Stimulated activated naive CD8-positive, alpha-beta T cell treated with anti-CD3 and anti-CD28 coated beads, Interleukin-15, Interleukin-2, amounts not matched to agents 100 ng/mL and 50 ng/mL, for 24 hours (primary cell): ENCODE measurements at regions not wholly inside any gene's neighbourhood (a gene's known extent, or its start where the extent isn't known, plus 50 kb on each side); places are given as distances from the start of the nearest gene placed in this dataset.

Experiments used
- H3K27ac Mint-ChIP-seq: one replicate; pipeline ENCODE4 v1.8.0; 2021; ENCODE audit warnings: mild to moderate bottlenecking, mixed read lengths
- H3K27me3 Mint-ChIP-seq: one replicate; pipeline ENCODE4 v1.8.0; 2021; ENCODE audit warnings: mixed read lengths
- H3K36me3 Mint-ChIP-seq: one replicate; pipeline ENCODE4 v1.8.0; 2021; ENCODE audit warnings: low read depth, mixed read lengths
- H3K4me1 Mint-ChIP-seq: one replicate; pipeline ENCODE4 v1.8.0; 2021; ENCODE audit warnings: low read depth, mixed read lengths
- H3K4me3 Mint-ChIP-seq: one replicate; pipeline ENCODE4 v1.8.0; 2021; ENCODE audit warnings: mild to moderate bottlenecking, mixed read lengths
- H3K9me3 Mint-ChIP-seq: one replicate; pipeline ENCODE4 v1.8.0; 2021; ENCODE audit warnings: mixed read lengths

- H3K4me1 Mint-ChIP-seq = no peaks in the 10 kb centered on the region
These were observed 266.7 kb downstream of the ZNF536 start for GRCh38 chr19:30638889-30639288.

DNA sequence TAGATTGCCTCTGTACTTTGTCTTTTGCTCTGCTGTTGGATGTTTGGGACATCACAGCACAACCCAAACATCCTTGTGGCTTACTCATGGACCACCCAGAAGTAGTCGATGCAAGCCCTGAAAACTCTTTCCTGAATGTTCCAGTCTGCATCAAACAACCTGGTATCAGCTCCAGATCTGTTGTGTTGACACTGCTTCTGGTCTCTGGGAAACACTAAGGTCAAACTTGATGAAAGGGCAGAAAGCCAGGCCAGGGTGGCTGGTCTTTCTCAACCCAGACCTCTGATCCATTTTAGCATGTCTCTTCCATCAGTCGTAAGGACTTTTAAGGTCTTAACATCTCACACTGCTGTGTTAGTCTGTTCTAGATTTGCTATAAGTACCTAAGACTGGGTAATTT lies 265.7 kb downstream of the ZNF536 start:
- no peaks in the 10 kb centered on the region for H3K27me3 Mint-ChIP-seq
- H3K4me3 Mint-ChIP-seq = no peak overlapping the region
- H3K36me3 Mint-ChIP-seq = no peaks in the 10 kb centered on the region

More at GRCh38 chr19:30638889-30639288, 266.7 kb downstream of the ZNF536 start:
- no peaks in the 10 kb centered on the region for H3K27me3 Mint-ChIP-seq
- H3K4me3 Mint-ChIP-seq = no peak overlapping the region
- H3K27ac Mint-ChIP-seq = no peak overlapping the region
- peaks cover 15% of the 10 kb centered on the region for H3K9me3 Mint-ChIP-seq
- no peaks in the 10 kb centered on the region for H3K36me3 Mint-ChIP-seq

GRCh38 chr19:30634996-30635975 lies 263.1 kb downstream of the ZNF536 start:
- H3K27me3 Mint-ChIP-seq = no peaks in the 10 kb centered on the region
- H3K27ac Mint-ChIP-seq = no peak overlapping the region
- no peak overlapping the region for H3K4me3 Mint-ChIP-seq
- H3K36me3 Mint-ChIP-seq = no peaks in the 10 kb centered on the region
- H3K9me3 Mint-ChIP-seq = peaks cover 15% of the 10 kb centered on the region
- H3K4me1 Mint-ChIP-seq = no peaks in the 10 kb centered on the region

More for the DNA sequence above, 265.7 kb downstream of the ZNF536 start:
- Mint-ChIP-seq H3K27ac (no peak overlapping the region), H3K9me3 (peaks cover 15% of the 10 kb centered on the region), H3K4me1 (no peaks in the 10 kb centered on the region)

GRCh38 chr19:30634131-30634830 lies 262.1 kb downstream of the ZNF536 start:
- Mint-ChIP-seq H3K36me3 (no peaks in the 10 kb centered on the region), H3K9me3 (peaks cover 15% of the 10 kb centered on the region), H3K27me3 (no peaks in the 10 kb centered on the region), H3K27ac (no peak overlapping the region), H3K4me3 (no peak overlapping the region), H3K4me1 (no peaks in the 10 kb centered on the region)

GRCh38 chr19:30631033-30631370 lies 258.8 kb downstream of the ZNF536 start:
- Mint-ChIP-seq H3K4me3 (no peak overlapping the region), H3K36me3 (no peaks in the 10 kb centered on the region), H3K9me3 (no peaks in the 10 kb centered on the region), H3K4me1 (no peaks in the 10 kb centered on the region), H3K27me3 (no peaks in the 10 kb centered on the region), H3K27ac (no peak overlapping the region)

DNA sequence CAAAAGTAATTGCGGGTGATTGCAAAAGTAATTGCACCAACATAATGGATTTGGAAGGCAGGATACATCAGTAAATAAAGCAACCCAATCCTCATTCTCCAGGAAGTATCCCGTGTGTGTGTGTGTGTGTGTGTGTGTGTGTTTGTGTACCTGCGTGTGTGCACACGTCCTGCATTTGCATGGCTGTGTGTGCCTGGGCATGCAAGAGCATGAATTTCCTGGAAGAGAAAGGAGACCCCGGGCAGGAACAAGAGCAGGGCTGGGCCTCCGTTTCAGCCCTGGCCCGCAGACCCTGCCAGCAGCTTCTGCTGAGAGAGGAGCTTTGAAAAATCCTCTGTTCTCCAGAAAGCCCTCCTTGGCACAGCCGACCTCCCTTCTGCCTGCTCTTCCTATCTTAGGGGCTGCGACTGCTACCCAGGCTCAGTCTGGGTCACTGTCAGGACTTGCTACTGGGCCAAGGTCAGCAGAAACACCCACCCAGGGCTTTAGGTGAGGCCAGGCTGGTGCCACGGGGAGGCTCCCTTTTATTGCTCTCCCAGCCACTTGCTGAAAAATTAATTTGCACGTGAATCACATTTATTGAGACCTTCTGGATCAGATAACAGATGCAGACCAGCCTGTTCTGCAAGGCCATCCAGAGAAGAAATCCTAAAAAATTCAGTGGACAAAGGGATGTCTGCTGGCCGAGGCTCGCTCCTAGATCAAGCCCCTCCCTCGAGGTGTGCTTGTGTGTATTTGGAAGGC lies 258.3 kb downstream of the ZNF536 start:
- H3K4me1 Mint-ChIP-seq = no peaks in the 10 kb centered on the region
- no peaks in the 10 kb centered on the region for H3K9me3 Mint-ChIP-seq
- no peaks in the 10 kb centered on the region for H3K36me3 Mint-ChIP-seq
- no peak overlapping the region for H3K4me3 Mint-ChIP-seq
- H3K27me3 Mint-ChIP-seq = no peaks in the 10 kb centered on the region
- no peak overlapping the region for H3K27ac Mint-ChIP-seq

GRCh38 chr19:30629086-30629485 lies 256.9 kb downstream of the ZNF536 start:
- Mint-ChIP-seq H3K36me3 (no peaks in the 10 kb centered on the region), H3K27ac (no peak overlapping the region), H3K9me3 (no peaks in the 10 kb centered on the region), H3K27me3 (no peaks in the 10 kb centered on the region), H3K4me3 (no peak overlapping the region), H3K4me1 (no peaks in the 10 kb centered on the region)

- Mint-ChIP-seq H3K27ac (no peak overlapping the region), H3K4me1 (no peaks in the 10 kb centered on the region), H3K36me3 (no peaks in the 10 kb centered on the region), H3K4me3 (no peak overlapping the region), H3K27me3 (peaks cover 4% of the 10 kb centered on the region), H3K9me3 (peaks cover 6% of the 10 kb centered on the region)
These were observed 254.4 kb downstream of the ZNF536 start for GRCh38 chr19:30626626-30626966.

- Mint-ChIP-seq H3K4me3 (no peak overlapping the region), H3K36me3 (no peaks in the 10 kb centered on the region), H3K9me3 (peaks cover 6% of the 10 kb centered on the region), H3K27ac (no peak overlapping the region), H3K4me1 (no peaks in the 10 kb centered on the region), H3K27me3 (peaks cover 4% of the 10 kb centered on the region)
These were observed 253.9 kb downstream of the ZNF536 start for GRCh38 chr19:30625947-30626625.

DNA sequence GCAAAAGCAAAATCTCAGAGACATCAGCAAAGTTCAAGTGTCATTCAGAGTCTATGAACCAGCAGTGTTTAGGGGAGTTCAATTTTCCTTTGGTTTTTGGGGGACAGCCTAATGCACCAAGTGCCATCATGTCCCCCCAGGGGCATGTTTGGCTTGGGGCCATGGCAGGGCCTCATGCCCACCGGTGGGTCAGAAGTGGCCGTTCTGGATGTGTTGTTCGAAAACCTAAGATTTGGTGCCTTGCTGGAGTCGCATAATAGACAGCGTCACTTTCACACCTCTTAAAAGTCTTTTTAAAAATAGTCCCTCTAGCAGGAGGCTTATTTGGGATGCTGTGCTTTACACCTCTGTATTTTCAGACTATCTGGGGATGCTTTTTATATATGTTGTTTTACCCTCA lies 250.1 kb downstream of the ZNF536 start:
- Mint-ChIP-seq H3K9me3 (peaks cover 6% of the 10 kb centered on the region), H3K36me3 (no peaks in the 10 kb centered on the region)

DNA sequence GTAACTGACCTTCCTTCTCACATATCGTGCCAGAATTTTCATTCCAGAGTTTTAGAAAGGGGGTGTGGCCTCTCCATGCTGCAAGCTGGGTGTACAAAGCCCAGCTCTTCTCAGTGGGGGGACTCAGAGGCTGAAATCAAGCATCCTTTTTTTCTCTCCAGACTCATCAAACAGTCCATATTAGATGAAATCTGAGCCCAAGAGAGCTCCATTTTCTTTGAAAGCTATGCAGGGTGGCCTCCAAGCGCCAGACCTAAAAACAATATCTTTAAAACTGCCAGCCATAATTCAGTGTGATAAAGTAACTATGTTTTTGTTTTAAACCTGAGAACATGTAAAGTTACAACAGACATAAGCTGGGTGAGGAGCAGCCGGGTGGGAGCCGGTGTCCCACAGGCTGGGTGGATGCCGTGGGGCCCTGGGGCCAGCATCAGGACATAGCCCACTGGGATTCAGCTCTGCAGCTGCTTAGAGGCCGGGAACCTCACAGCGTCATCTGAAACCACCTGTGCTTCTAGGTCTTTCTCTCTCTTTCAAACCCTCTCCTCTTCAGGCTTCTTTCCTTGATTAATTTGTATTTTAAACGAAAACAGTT lies 249.2 kb downstream of the ZNF536 start:
- Mint-ChIP-seq H3K27ac (no peak overlapping the region), H3K36me3 (no peaks in the 10 kb centered on the region)

More for the DNA sequence above, 250.1 kb downstream of the ZNF536 start:
- Mint-ChIP-seq H3K4me1 (no peaks in the 10 kb centered on the region), H3K27me3 (peaks cover 17% of the 10 kb centered on the region), H3K4me3 (no peak overlapping the region), H3K27ac (no peak overlapping the region)

DNA sequence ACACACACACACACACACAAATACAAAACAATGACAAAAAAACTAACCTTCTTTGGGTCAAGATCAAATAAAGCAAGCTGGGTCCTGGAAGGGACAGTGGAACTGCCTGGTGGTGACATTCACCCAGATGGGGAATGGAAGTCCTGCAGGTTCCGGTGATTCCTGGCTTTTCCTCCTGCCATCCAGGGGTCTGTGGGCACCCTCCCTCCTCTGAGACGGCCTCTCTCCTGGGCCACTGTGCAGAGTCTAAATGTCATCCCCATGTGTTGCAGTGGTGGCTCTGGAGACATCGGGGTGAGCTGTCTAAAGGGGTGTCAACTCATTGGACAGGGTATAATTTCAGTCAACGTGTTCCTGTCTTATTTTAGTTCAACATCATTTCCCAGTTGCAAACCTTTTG lies 248.2 kb downstream of the ZNF536 start:
- Mint-ChIP-seq H3K9me3 (peaks cover 6% of the 10 kb centered on the region), H3K4me3 (no peak overlapping the region), H3K36me3 (no peaks in the 10 kb centered on the region), H3K27me3 (peaks cover 17% of the 10 kb centered on the region), H3K4me1 (no peaks in the 10 kb centered on the region), H3K27ac (no peak overlapping the region)

More for the DNA sequence above, 249.2 kb downstream of the ZNF536 start:
- peaks cover 17% of the 10 kb centered on the region for H3K27me3 Mint-ChIP-seq
- H3K4me3 Mint-ChIP-seq = no peak overlapping the region
- no peaks in the 10 kb centered on the region for H3K4me1 Mint-ChIP-seq
- peaks cover 6% of the 10 kb centered on the region for H3K9me3 Mint-ChIP-seq

- Mint-ChIP-seq H3K4me1 (no peaks in the 10 kb centered on the region), H3K4me3 (no peak overlapping the region), H3K9me3 (no peaks in the 10 kb centered on the region), H3K36me3 (no peaks in the 10 kb centered on the region), H3K27me3 (peaks cover 5% of the 10 kb centered on the region), H3K27ac (no peak overlapping the region)
These were observed 237.6 kb downstream of the ZNF536 start for GRCh38 chr19:30609656-30610270.

- Mint-ChIP-seq H3K27me3 (peaks cover 5% of the 10 kb centered on the region), H3K4me1 (no peaks in the 10 kb centered on the region), H3K27ac (no peak overlapping the region), H3K4me3 (no peak overlapping the region), H3K9me3 (no peaks in the 10 kb centered on the region), H3K36me3 (no peaks in the 10 kb centered on the region)
These were observed 236.3 kb downstream of the ZNF536 start for GRCh38 chr19:30608471-30608870.
